ENCODE measurements at regions not wholly inside any gene's neighbourhood (a gene's known extent, or its start where the extent isn't known, plus 50 kb on each side); places are given as distances from the start of the nearest gene placed in this dataset.
A peak's percentile ranks its signal among the peaks of the same experiment; 100 is the strongest.

GRCh38 chr12:46982629-46983392 is 96.6 kb upstream of the PCED1B start:
- BruUV-seq (replicated peaks): no TSS peak
- Histone ChIP-seq H4K20me1 (replicated peaks; ENCODE audit: control insufficient read depth, insufficient read depth, low read length) (no peaks in the 10 kb centered on the region), H2AFZ (ENCODE audit: low read depth, low read length) (no peak overlapping the region), H3K4me1 (replicated peaks in 1 of 2; ENCODE audit: control insufficient read depth in 2 of 2, insufficient read depth in 2 of 2, low read length in 2 of 2) (no peaks in the 10 kb centered on the region), H3K9me1 (ENCODE audit: control insufficient read depth, insufficient read depth, low read length) (no peaks in the 10 kb centered on the region), H3K4me2 (ENCODE audit: insufficient read depth, low read length) (no peak overlapping the region), H3K9me3 (replicated peaks; ENCODE audit: control insufficient read depth, insufficient read depth, low read depth, low read length) (no peaks in the 10 kb centered on the region), H3K27me3 (ENCODE audit: control insufficient read depth in 2 of 2, insufficient read depth in 2 of 2, low read length in 2 of 2) (peaks cover 0 to 2% of the 10 kb centered on the region in 2 experiments; a peak in 1 of 5 replicates), H3K27ac (ENCODE audit: extremely low read depth, low read depth, low read length) (no peak overlapping the region), H3K36me3 (ENCODE audit: control insufficient read depth, insufficient read depth, low read length) (no peaks in the 10 kb centered on the region), H3K79me2 (ENCODE audit: control insufficient read depth, insufficient read depth, low read length) (no peaks in the 10 kb centered on the region), H3K9ac (ENCODE audit: insufficient read depth in 1 of 2, low read depth in 2 of 2, low read length in 2 of 2) (no peak overlapping the region), H3K4me3 (no peak overlapping the region)
- intact Hi-C loops (cut with micrococcal nuclease) (no loop called here), in situ Hi-C loops (cut with MboI) (no loop called here)
- WGBS (ENCODE audit: insufficient coverage, low coverage, missing lambda C conversion rate): 0% methylated on average over 2 of the region's 2 CpGs
- ChIA-PET POLR2A (interaction anchor here (0.6 kb wide), 1 partner anchor 578 kb away, joined by 3 read pairs; no protein-coding TSS in a partner anchor), CTCF (ENCODE audit: low intra/inter-chr PET ratio) (no interaction called here)
- FAIRE-seq (no peak), ATAC-seq (no peak), DNase-seq (ENCODE audit: extremely low read depth in 1 of 4, low spot score in 3 of 4) (no peak)
- peak in 1 of 3 experiments; percentile 15 for TF ChIP-seq YY1 (IDR thresholded peaks at IDR 0.05; ENCODE audit: borderline replicate concordance in 1 of 3, control insufficient read depth in 1 of 3, extremely low read depth in 1 of 3, insufficient read depth in 3 of 3, insufficient read length in 1 of 3, insufficient replicate concordance in 2 of 3, low read depth in 1 of 3, low read length in 2 of 3)
- TF ChIP-seq ZFPM2 (CRISPR knock-in tag; IDR thresholded peaks at IDR 0.05): no peak
- no peak for TF ChIP-seq ZNF212 (CRISPR knock-in tag; IDR thresholded peaks at IDR 0.05)
- TF ChIP-seq FOXK1 (CRISPR knock-in tag; IDR thresholded peaks at IDR 0.05; ENCODE audit: borderline replicate concordance): no peak

GRCh38 chr12:46983393-46983793 is 96.0 kb upstream of the PCED1B start:
- Histone ChIP-seq H3K4me3 (no peak overlapping the region), H3K79me2 (ENCODE audit: control insufficient read depth, insufficient read depth, low read length) (no peaks in the 10 kb centered on the region), H3K9ac (ENCODE audit: insufficient read depth in 1 of 2, low read depth in 2 of 2, low read length in 2 of 2) (no peak overlapping the region), H2AFZ (ENCODE audit: low read depth, low read length) (no peak overlapping the region), H3K9me1 (ENCODE audit: control insufficient read depth, insufficient read depth, low read length) (no peaks in the 10 kb centered on the region), H3K27ac (ENCODE audit: extremely low read depth, low read depth, low read length) (no peak overlapping the region), H3K36me3 (ENCODE audit: control insufficient read depth, insufficient read depth, low read length) (no peaks in the 10 kb centered on the region), H3K4me1 (replicated peaks in 1 of 2; ENCODE audit: control insufficient read depth in 2 of 2, insufficient read depth in 2 of 2, low read length in 2 of 2) (no peaks in the 10 kb centered on the region), H3K4me2 (ENCODE audit: insufficient read depth, low read length) (no peak overlapping the region), H3K9me3 (replicated peaks; ENCODE audit: control insufficient read depth, insufficient read depth, low read depth, low read length) (no peaks in the 10 kb centered on the region), H4K20me1 (replicated peaks; ENCODE audit: control insufficient read depth, insufficient read depth, low read length) (no peaks in the 10 kb centered on the region), H3K27me3 (ENCODE audit: control insufficient read depth in 2 of 2, insufficient read depth in 2 of 2, low read length in 2 of 2) (peaks cover 0 to 2% of the 10 kb centered on the region in 2 experiments; a peak in 1 of 5 replicates)
- DNase-seq (ENCODE audit: extremely low read depth in 1 of 4, low spot score in 3 of 4): no peak
- WGBS (ENCODE audit: insufficient coverage, low coverage, missing lambda C conversion rate): 0% methylated on average over 2 of the region's 2 CpGs
- ChIA-PET POLR2A (interaction anchor here (0.6 kb wide), 1 partner anchor 577 kb away, joined by 3 read pairs; no protein-coding TSS in a partner anchor), CTCF (ENCODE audit: low intra/inter-chr PET ratio) (no interaction called here)
- intact Hi-C loops (cut with micrococcal nuclease): no loop called here
- ATAC-seq: no peak
- in situ Hi-C loops (cut with MboI): no loop called here
- FAIRE-seq: no peak
- BruUV-seq (replicated peaks): no TSS peak
- TF ChIP-seq MIER1 (IDR thresholded peaks at IDR 0.05; ENCODE audit: low read depth): no peak
- no peak for TF ChIP-seq ESRRA (IDR thresholded peaks at IDR 0.05; ENCODE audit: borderline replicate concordance, low read depth)
- no peak for TF ChIP-seq GABPB2 (CRISPR knock-in tag; conservative IDR thresholded peaks at IDR 0.05)
- TF ChIP-seq E2F6 (IDR thresholded peaks at IDR 0.05; ENCODE audit: borderline replicate concordance in 1 of 2, extremely low read depth in 1 of 2, insufficient read depth in 1 of 2, insufficient read length in 1 of 2, low read depth in 1 of 2, low read length in 1 of 2, poor library complexity in 1 of 2, severe bottlenecking in 1 of 2): no peak
- TF ChIP-seq SMARCC2 (IDR thresholded peaks at IDR 0.05; ENCODE audit: low read depth): no peak
- no peak for TF ChIP-seq ID3 (CRISPR knock-in tag; IDR thresholded peaks at IDR 0.05)
- TF ChIP-seq ID3 (tag; IDR thresholded peaks at IDR 0.05): no peak
- no peak for TF ChIP-seq SREBF2 (CRISPR knock-in tag; IDR thresholded peaks at IDR 0.05)

Data from K562 (cell line).